GM23338 (cell line): ENCODE measurements at regions not wholly inside any gene's neighbourhood (a gene's known extent, or its start where the extent isn't known, plus 50 kb on each side); places are given as distances from the start of the nearest gene placed in this dataset.

Experiments used
- ATAC-seq: fragments of 200-7000 bp; cut with Tn5 transposase; 3 replicates; pipeline ENCODE4 v1.9.1; 2020
- DNase-seq: peaks from one replicate; pipeline ENCODE4 v3.0.0-alpha.2; 2015; ENCODE audit warnings: low spot score
- H2AFZ ChIP-seq: fragments of 200-600 bp; sonication (generic); 2 replicates; pipeline ENCODE4 v1.8.0; 2016; ENCODE audit warnings: antibody characterized with exemption, mild to moderate bottlenecking, moderate library complexity
- H3F3A ChIP-seq: fragments of 200-600 bp; sonication (generic); replicated peaks from 2 replicates; pipeline ENCODE4 v1.8.0; 2017; ENCODE audit warnings: antibody characterized with exemption, mixed run types, low read depth
- H3K27ac ChIP-seq: fragments of 200-600 bp; sonication (generic); 2 replicates; pipeline ENCODE4 v1.6.1; 2016; ENCODE audit warnings: low read depth
- H3K27me3 ChIP-seq: fragments of 200-600 bp; sonication (generic); 2 replicates; pipeline ENCODE4 v1.8.0; 2016; ENCODE audit warnings: mild to moderate bottlenecking, mixed run types, moderate library complexity; ENCODE audit not compliant: insufficient read depth
- H3K36me3 ChIP-seq: fragments of 200-600 bp; sonication (generic); 2 replicates; pipeline ENCODE4 v1.8.0; 2016; ENCODE audit warnings: mild to moderate bottlenecking; ENCODE audit not compliant: insufficient read depth
- H3K4me1 ChIP-seq: fragments of 200-600 bp; sonication (generic); 2 replicates; pipeline ENCODE4 v1.8.0; 2016; ENCODE audit warnings: mild to moderate bottlenecking, moderate library complexity; ENCODE audit not compliant: insufficient read depth
- H3K4me2 ChIP-seq: fragments of 200-600 bp; sonication (generic); 2 replicates; pipeline ENCODE4 v1.7.1; 2017; ENCODE audit warnings: mixed run types
- H3K4me3 ChIP-seq: fragments of 200-600 bp; sonication (generic); 2 replicates; pipeline ENCODE4 v1.6.1; 2016; ENCODE audit warnings: mixed run types
- H3K79me2 ChIP-seq: fragments of 200-600 bp; sonication (generic); replicated peaks from 2 replicates; pipeline ENCODE4 v1.8.0; 2017; ENCODE audit warnings: mild to moderate bottlenecking; ENCODE audit not compliant: insufficient read depth
- H3K9me2 ChIP-seq: fragments of 200-600 bp; sonication (generic); 2 replicates; pipeline ENCODE4 v1.8.0; 2017; ENCODE audit not compliant: insufficient read depth
- H4K20me1 ChIP-seq: fragments of 200-600 bp; sonication (generic); replicated peaks from 2 replicates; pipeline ENCODE4 v1.8.0; 2017; ENCODE audit warnings: mild to moderate bottlenecking; ENCODE audit not compliant: insufficient read depth
- H3K27ac Mint-ChIP-seq: 2 replicates; pipeline ENCODE4 v1.8.0; 2020; ENCODE audit warnings: inconsistent platforms, mild to moderate bottlenecking, moderate library complexity, mixed read lengths
- H3K27me3 Mint-ChIP-seq: 3 replicates; pipeline ENCODE4 v1.8.0; 2022; ENCODE audit warnings: low read depth, mild to moderate bottlenecking, moderate library complexity, mixed read lengths, inconsistent platforms; ENCODE audit not compliant: insufficient read depth, poor library complexity
- H3K36me3 Mint-ChIP-seq: 3 replicates; pipeline ENCODE4 v1.8.0; 2021; ENCODE audit warnings: low read depth, mild to moderate bottlenecking, inconsistent platforms, moderate library complexity, mixed read lengths
- H3K4me1 Mint-ChIP-seq: 3 replicates; pipeline ENCODE4 v1.8.0; 2020; ENCODE audit warnings: mild to moderate bottlenecking, inconsistent platforms, mixed read lengths
- H3K4me3 Mint-ChIP-seq: 3 replicates; pipeline ENCODE4 v1.8.0; 2021; ENCODE audit warnings: moderate library complexity, mild to moderate bottlenecking, inconsistent platforms, mixed read lengths
- H3K9me3 Mint-ChIP-seq: 3 replicates; pipeline ENCODE4 v1.8.0; 2020; ENCODE audit warnings: moderate library complexity, mild to moderate bottlenecking, inconsistent platforms, mixed read lengths
- CREB1 ChIP-seq: fragments of 250-450 bp; sonication (Bioruptor Pico); IDR thresholded peaks from 2 replicates; pipeline ENCODE4 v1.5.0; 2020; ENCODE audit warnings: low read depth, mild to moderate bottlenecking, moderate library complexity
- CTCF ChIP-seq, 2 experiments: fragments of 200-600 bp in 1 of 2; sonication (generic) in 1 of 2; conservative IDR thresholded peaks; 2 replicates each; pipeline versions ENCODE4 v1.5.1 to v1.6.1; 2016 to 2017; ENCODE audit warnings: antibody characterized with exemption in 2 of 2, low read depth in 2 of 2, mild to moderate bottlenecking in 2 of 2, moderate library complexity in 1 of 2
- EZH2 ChIP-seq: fragments of 200-600 bp; sonication (generic); IDR thresholded peaks from one replicate; pipeline ENCODE4 v1.8.0; 2017; ENCODE audit warnings: antibody characterized with exemption, mild to moderate bottlenecking, low read depth; ENCODE audit not compliant: unreplicated experiment
- EZH2phosphoT487 ChIP-seq: fragments of 200-600 bp; sonication (generic); IDR thresholded peaks from one replicate; pipeline ENCODE4 v1.8.1; 2018; ENCODE audit warnings: antibody characterized with exemption; ENCODE audit not compliant: unreplicated experiment
- JUNB ChIP-seq: IDR thresholded peaks from one replicate; pipeline ENCODE4 v1.6.1; 2016; ENCODE audit warnings: antibody characterized with exemption; ENCODE audit not compliant: unreplicated experiment
- NANOG ChIP-seq: IDR thresholded peaks from 2 replicates; pipeline ENCODE4 v1.6.1; 2016; ENCODE audit warnings: antibody characterized with exemption, borderline replicate concordance
- POLR2AphosphoS5 ChIP-seq: IDR thresholded peaks from 2 replicates; pipeline ENCODE4 v1.6.1; 2016; ENCODE audit warnings: antibody characterized with exemption, low read depth
- STAT1 ChIP-seq: IDR thresholded peaks from one replicate; pipeline ENCODE4 v1.6.1; 2016; ENCODE audit warnings: antibody characterized with exemption; ENCODE audit not compliant: unreplicated experiment
- ZNF114 ChIP-seq: fragments of 250-450 bp; sonication (Bioruptor Pico); IDR thresholded peaks from 2 replicates; pipeline ENCODE4 v1.5.0; 2020; ENCODE audit warnings: mild to moderate bottlenecking, moderate library complexity
- ZNF331 ChIP-seq: fragments of 250-450 bp; sonication (Bioruptor Pico); IDR thresholded peaks from 2 replicates; pipeline ENCODE4 v1.5.0; 2020; ENCODE audit warnings: low read depth, mild to moderate bottlenecking, moderate library complexity
- ZNF462 ChIP-seq: fragments of 250-450 bp; sonication (Bioruptor Pico); IDR thresholded peaks from 2 replicates; pipeline ENCODE4 v1.5.0; 2020; ENCODE audit warnings: mild to moderate bottlenecking, moderate library complexity

- Histone ChIP-seq H3K36me3 (no peaks in the 10 kb centered on the region), H4K20me1 (no peaks in the 10 kb centered on the region), H3F3A (no peaks in the 10 kb centered on the region), H3K4me1 (peaks cover 24% of the 10 kb centered on the region), H3K4me2 (no peak overlapping the region), H3K27ac (no peak overlapping the region), H3K4me3 (no peak overlapping the region), H3K79me2 (no peaks in the 10 kb centered on the region), H3K9me2 (peaks cover 8% of the 10 kb centered on the region; the same call in 1 of the 2 replicates), H2AFZ (no peak overlapping the region), H3K27me3 (no peaks in the 10 kb centered on the region)
- Mint-ChIP-seq H3K9me3 (peaks cover 6% of the 10 kb centered on the region; the same call in 1 of the 3 replicates), H3K4me1 (peaks cover 40% of the 10 kb centered on the region), H3K4me3 (no peak overlapping the region), H3K27ac (no peak overlapping the region), H3K36me3 (peaks cover 15% of the 10 kb centered on the region), H3K27me3 (peaks cover 4% of the 10 kb centered on the region)
- ATAC-seq (no peak), DNase-seq (no peak)
- TF ChIP-seq CREB1 (CRISPR knock-in tag), result no peak
- no peak for TF ChIP-seq ZNF331
- no peak for TF ChIP-seq JUNB
- TF ChIP-seq STAT1, result no peak
- no peak for TF ChIP-seq NANOG
- no peak for TF ChIP-seq POLR2AphosphoS5
- no peak for TF ChIP-seq EZH2phosphoT487
- TF ChIP-seq CTCF (conservative IDR thresholded peaks at IDR 0.05; ENCODE audit: low read depth in 2 of 2), result no peak
- TF ChIP-seq EZH2, result no peak
- no peak for TF ChIP-seq ZNF114
- TF ChIP-seq ZNF462 (CRISPR knock-in tag), result no peak
Measured at GRCh38 chr4:159979351-159979750, 876.5 kb downstream of the RAPGEF2 start.
